ENCODE measurements at regions not wholly inside any gene's neighbourhood (a gene's known extent, or its start where the extent isn't known, plus 50 kb on each side); places are given as distances from the start of the nearest gene placed in this dataset.

DNA sequence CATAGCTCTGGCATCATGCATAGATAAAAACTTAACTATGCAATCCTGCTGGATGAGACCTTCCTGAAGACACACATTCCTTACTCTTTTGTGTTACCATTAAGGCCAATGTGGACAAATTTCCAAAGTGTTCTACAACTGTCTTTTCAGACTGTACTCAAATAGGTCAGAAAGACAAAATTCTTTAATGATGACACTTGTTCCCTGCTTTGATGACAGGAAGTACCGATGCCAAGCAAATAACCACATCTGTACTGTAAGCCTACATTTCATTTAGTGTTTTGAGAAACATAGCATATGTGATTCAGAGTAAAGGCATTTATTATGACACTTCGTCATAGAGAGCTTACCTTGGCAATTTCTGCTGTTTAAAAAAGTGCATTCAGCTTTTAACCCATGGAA lies 55.0 kb downstream of the PMAIP1 start:
- TF ChIP-seq TAF1 (IDR thresholded peaks at IDR 0.05; ENCODE audit: low read depth, low read length) = no peak
- TF ChIP-seq, protein P1, sequence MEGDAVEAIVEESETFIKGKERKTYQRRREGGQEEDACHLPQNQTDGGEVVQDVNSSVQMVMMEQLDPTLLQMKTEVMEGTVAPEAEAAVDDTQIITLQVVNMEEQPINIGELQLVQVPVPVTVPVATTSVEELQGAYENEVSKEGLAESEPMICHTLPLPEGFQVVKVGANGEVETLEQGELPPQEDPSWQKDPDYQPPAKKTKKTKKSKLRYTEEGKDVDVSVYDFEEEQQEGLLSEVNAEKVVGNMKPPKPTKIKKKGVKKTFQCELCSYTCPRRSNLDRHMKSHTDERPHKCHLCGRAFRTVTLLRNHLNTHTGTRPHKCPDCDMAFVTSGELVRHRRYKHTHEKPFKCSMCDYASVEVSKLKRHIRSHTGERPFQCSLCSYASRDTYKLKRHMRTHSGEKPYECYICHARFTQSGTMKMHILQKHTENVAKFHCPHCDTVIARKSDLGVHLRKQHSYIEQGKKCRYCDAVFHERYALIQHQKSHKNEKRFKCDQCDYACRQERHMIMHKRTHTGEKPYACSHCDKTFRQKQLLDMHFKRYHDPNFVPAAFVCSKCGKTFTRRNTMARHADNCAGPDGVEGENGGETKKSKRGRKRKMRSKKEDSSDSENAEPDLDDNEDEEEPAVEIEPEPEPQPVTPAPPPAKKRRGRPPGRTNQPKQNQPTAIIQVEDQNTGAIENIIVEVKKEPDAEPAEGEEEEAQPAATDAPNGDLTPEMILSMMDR (IDR thresholded peaks at IDR 0.05; ENCODE audit: control extremely low read depth in 1 of 3, insufficient read depth in 1 of 3, low read depth in 1 of 3, low read length in 3 of 3) = no peak
- TF ChIP-seq POLR2A (IDR thresholded peaks at IDR 0.05; ENCODE audit: control extremely low read depth in 1 of 2, low read depth in 2 of 2, low read length in 2 of 2) = no peak
- no peak for TF ChIP-seq GABPA (IDR thresholded peaks at IDR 0.05; ENCODE audit: borderline replicate concordance, insufficient read depth, low read length)
- TF ChIP-seq RNF2 (IDR thresholded peaks at IDR 0.05; ENCODE audit: borderline replicate concordance, low read depth, low read length, missing control alignments, poor library complexity, severe bottlenecking) = no peak
- TF ChIP-seq SUZ12 (IDR thresholded peaks at IDR 0.05; ENCODE audit: low read length) = no peak
- TF ChIP-seq CREB1 (IDR thresholded peaks at IDR 0.05) = no peak
- TF ChIP-seq SIN3A (conservative IDR thresholded peaks at IDR 0.05 in 1 of 2, IDR thresholded peaks at IDR 0.05 in 1 of 2; ENCODE audit: low read depth in 1 of 2, low read length in 2 of 2) = no peak
- no peak for TF ChIP-seq RBBP5 (IDR thresholded peaks at IDR 0.05; ENCODE audit: borderline replicate concordance, low read depth, low read length)

Measured in H1 (cell line).